ENCODE measurements at regions not wholly inside any gene's neighbourhood (a gene's known extent, or its start where the extent isn't known, plus 50 kb on each side); places are given as distances from the start of the nearest gene placed in this dataset.

- FAIRE-seq (no peak), ATAC-seq (no peak), DNase-seq (ENCODE audit: extremely low read depth in 1 of 4, low spot score in 3 of 4) (no peak)
- Histone ChIP-seq H3K4me1 (replicated peaks in 1 of 2; ENCODE audit: control insufficient read depth in 2 of 2, insufficient read depth in 2 of 2, low read length in 2 of 2) (no peaks in the 10 kb centered on the region), H3K27ac (ENCODE audit: extremely low read depth, low read depth, low read length) (no peak overlapping the region), H3K9me1 (ENCODE audit: control insufficient read depth, insufficient read depth, low read length) (no peaks in the 10 kb centered on the region), H4K20me1 (replicated peaks; ENCODE audit: control insufficient read depth, insufficient read depth, low read length) (no peaks in the 10 kb centered on the region), H3K9me3 (replicated peaks; ENCODE audit: control insufficient read depth, insufficient read depth, low read depth, low read length) (no peaks in the 10 kb centered on the region; the same call in 1 of the 2 replicates), H3K9ac (ENCODE audit: insufficient read depth in 1 of 2, low read depth in 2 of 2, low read length in 2 of 2) (no peak overlapping the region), H3K27me3 (ENCODE audit: control insufficient read depth in 2 of 2, insufficient read depth in 2 of 2, low read length in 2 of 2) (no peaks in the 10 kb centered on the region; a peak in 1 of 5 replicates), H3K36me3 (ENCODE audit: control insufficient read depth, insufficient read depth, low read length) (no peaks in the 10 kb centered on the region), H3K79me2 (ENCODE audit: control insufficient read depth, insufficient read depth, low read length) (no peaks in the 10 kb centered on the region), H2AFZ (ENCODE audit: low read depth, low read length) (no peak overlapping the region), H3K4me3 (no peak overlapping the region), H3K4me2 (ENCODE audit: insufficient read depth, low read length) (no peak overlapping the region)
- TF ChIP-seq ATF6 (CRISPR knock-in tag; IDR thresholded peaks at IDR 0.05) (no peak), TEAD2 (tag; IDR thresholded peaks at IDR 0.05) (no peak), ZNF551 (CRISPR knock-in tag; IDR thresholded peaks at IDR 0.05) (no peak), SP1 (CRISPR knock-in tag; IDR thresholded peaks at IDR 0.05) (no peak), HNRNPK (IDR thresholded peaks at IDR 0.05; ENCODE audit: low read depth, low read length, poor library complexity, severe bottlenecking) (no peak), XRCC5 (IDR thresholded peaks at IDR 0.05; ENCODE audit: low read depth, low read length) (no peak), MCM2 (IDR thresholded peaks at IDR 0.05; ENCODE audit: low read depth) (no peak), FOXA1 (IDR thresholded peaks at IDR 0.05; ENCODE audit: borderline replicate concordance) (no peak)
- ChIA-PET POLR2A (interaction anchor here (0.6 kb wide), 1 partner anchor 14 kb away, joined by 3 read pairs; no protein-coding TSS in a partner anchor), CTCF (ENCODE audit: low intra/inter-chr PET ratio) (no interaction called here)
- intact Hi-C loops (cut with micrococcal nuclease): no loop called here
- in situ Hi-C loops (cut with MboI): no loop called here
- no TSS peak for BruUV-seq (replicated peaks)
- 1% methylated on average over 9 of the region's 9 CpGs for WGBS (ENCODE audit: insufficient coverage, low coverage, missing lambda C conversion rate)
These were observed 460.1 kb downstream of the MED13L start for GRCh38 chr12:115817389-115817788.

Data from K562 (cell line).